HFFc6 (cell line): ENCODE measurements at regions not wholly inside any gene's neighbourhood (a gene's known extent, or its start where the extent isn't known, plus 50 kb on each side); places are given as distances from the start of the nearest gene placed in this dataset.

Experiments
- DNase-seq: peaks from one replicate; pipeline ENCODE4 v3.0.0-alpha.2; 2018
- H3K27ac Mint-ChIP-seq: 2 replicates; pipeline ENCODE4 v1.8.0; 2020; ENCODE audit warnings: mild to moderate bottlenecking, mixed read lengths
- H3K27me3 Mint-ChIP-seq: 2 replicates; pipeline ENCODE4 v1.8.0; 2021; ENCODE audit warnings: mild to moderate bottlenecking, moderate library complexity, mixed read lengths; ENCODE audit not compliant: insufficient read depth
- H3K36me3 Mint-ChIP-seq: 2 replicates; pipeline ENCODE4 v1.8.0; 2021; ENCODE audit warnings: low read depth, mixed read lengths
- H3K4me1 Mint-ChIP-seq: 2 replicates; pipeline ENCODE4 v1.8.0; 2020; ENCODE audit warnings: low read depth, mixed read lengths
- H3K4me3 Mint-ChIP-seq: 2 replicates; pipeline ENCODE4 v1.8.0; 2020; ENCODE audit warnings: mild to moderate bottlenecking, moderate library complexity, mixed read lengths
- H3K9me3 Mint-ChIP-seq: 2 replicates; pipeline ENCODE4 v1.8.0; 2020; ENCODE audit warnings: mild to moderate bottlenecking, mixed read lengths
- TF ChIP-seq, protein P1 (sequence below): fragments of 200-600 bp; sonication (generic); IDR thresholded peaks from 2 replicates; pipeline ENCODE4 v1.5.0; 2021; ENCODE audit warnings: antibody characterized with exemption, mild to moderate bottlenecking

DNA sequence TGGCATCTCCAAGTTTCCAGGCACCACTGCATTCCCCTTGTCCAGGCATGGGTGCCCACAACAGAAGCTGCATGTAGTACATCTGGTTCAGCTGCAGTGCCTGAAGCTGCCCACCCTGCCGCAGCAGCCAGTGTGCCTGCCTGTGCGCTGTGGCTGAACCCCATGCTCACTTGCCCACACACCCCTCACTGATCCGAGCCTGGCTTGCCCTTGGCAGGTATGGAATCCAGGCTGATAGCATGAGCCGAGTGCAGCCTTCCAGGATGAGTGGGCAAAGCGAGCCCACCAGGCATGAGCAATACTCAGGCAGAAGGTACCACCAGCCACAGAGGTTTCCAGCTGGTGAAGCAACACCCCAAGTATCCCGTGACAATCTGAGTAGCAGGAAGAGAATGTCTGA lies 280.3 kb upstream of the KLF12 start:
- no peaks in the 10 kb centered on the region for H3K36me3 Mint-ChIP-seq
- H3K27ac Mint-ChIP-seq: no peak overlapping the region
- no peaks in the 10 kb centered on the region for H3K4me1 Mint-ChIP-seq
- TF ChIP-seq, protein P1, sequence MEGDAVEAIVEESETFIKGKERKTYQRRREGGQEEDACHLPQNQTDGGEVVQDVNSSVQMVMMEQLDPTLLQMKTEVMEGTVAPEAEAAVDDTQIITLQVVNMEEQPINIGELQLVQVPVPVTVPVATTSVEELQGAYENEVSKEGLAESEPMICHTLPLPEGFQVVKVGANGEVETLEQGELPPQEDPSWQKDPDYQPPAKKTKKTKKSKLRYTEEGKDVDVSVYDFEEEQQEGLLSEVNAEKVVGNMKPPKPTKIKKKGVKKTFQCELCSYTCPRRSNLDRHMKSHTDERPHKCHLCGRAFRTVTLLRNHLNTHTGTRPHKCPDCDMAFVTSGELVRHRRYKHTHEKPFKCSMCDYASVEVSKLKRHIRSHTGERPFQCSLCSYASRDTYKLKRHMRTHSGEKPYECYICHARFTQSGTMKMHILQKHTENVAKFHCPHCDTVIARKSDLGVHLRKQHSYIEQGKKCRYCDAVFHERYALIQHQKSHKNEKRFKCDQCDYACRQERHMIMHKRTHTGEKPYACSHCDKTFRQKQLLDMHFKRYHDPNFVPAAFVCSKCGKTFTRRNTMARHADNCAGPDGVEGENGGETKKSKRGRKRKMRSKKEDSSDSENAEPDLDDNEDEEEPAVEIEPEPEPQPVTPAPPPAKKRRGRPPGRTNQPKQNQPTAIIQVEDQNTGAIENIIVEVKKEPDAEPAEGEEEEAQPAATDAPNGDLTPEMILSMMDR: no peak
- H3K27me3 Mint-ChIP-seq: peaks cover 2% of the 10 kb centered on the region
- DNase-seq: no peak
- H3K9me3 Mint-ChIP-seq: no peaks in the 10 kb centered on the region
- H3K4me3 Mint-ChIP-seq: no peak overlapping the region

DNA sequence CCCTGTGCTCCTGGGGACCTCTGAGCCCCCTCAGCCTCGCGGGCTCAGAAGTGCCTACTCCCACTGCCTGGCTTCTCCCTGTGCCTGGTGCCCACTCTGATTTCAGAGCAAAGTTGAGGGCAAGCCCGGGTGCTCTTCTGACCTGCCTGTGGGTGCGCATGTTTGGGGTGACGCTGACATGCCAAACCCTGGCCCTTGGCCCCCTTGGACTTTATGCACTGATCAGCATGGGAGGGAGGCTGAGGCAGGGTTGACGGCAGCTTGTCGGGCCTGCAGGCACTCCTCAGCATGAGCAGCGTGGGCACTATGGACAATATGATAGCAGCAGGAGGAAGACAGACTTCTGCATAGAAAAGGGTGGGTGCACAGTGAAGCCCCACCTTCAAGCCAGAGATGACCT lies 279.3 kb upstream of the KLF12 start:
- Mint-ChIP-seq H3K9me3 (no peaks in the 10 kb centered on the region), H3K27ac (no peak overlapping the region), H3K4me1 (no peaks in the 10 kb centered on the region), H3K36me3 (no peaks in the 10 kb centered on the region), H3K27me3 (peaks cover 3% of the 10 kb centered on the region), H3K4me3 (no peak overlapping the region)
- DNase-seq: no peak
- TF ChIP-seq, protein P1: no peak

DNA sequence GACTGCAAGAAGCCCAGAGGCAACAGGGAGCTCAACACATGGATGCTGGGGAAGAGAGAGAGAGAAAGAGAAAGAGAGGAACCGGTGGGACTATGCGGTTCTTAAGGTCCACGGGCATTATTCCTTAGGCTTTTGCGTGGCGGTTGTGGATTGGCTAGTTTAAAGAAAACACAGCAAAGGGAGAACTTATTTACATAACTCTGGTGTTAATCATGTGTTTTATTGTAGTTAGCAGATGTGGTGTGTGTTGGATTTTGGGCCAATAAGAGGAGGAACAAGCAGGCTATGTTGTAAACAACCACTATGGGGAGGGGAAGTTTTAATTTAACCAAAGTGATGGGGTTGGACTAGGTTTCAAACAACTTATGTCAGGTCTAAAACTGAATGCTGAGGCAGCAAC lies 275.3 kb upstream of the KLF12 start:
- H3K36me3 Mint-ChIP-seq: no peaks in the 10 kb centered on the region
- H3K4me3 Mint-ChIP-seq: no peak overlapping the region
- TF ChIP-seq, protein P1: no peak
- no peak for DNase-seq
- peaks cover 5% of the 10 kb centered on the region; the same call in 1 of the 2 replicates for H3K4me1 Mint-ChIP-seq
- no peaks in the 10 kb centered on the region for H3K9me3 Mint-ChIP-seq
- no peak overlapping the region for H3K27ac Mint-ChIP-seq
- peaks cover 3% of the 10 kb centered on the region for H3K27me3 Mint-ChIP-seq

DNA sequence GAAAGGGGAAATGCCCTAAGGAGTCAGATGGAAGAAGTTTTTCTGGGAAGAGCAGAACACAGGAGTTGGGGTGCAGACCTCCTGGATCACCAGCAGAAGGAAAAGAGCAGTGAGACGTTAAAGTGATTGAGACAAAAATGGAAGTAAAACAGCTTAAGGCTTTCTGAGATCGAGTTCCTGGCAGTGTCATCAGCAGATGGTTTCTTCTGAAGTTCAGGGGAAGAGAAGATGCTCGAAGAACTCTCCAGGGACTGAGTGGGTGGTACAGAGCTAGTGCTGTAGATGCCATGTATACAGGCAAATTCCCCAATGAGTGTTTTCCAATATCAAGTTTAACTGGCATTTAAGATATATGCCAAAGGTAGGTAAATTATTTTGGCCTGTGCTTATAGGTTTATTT lies 272.2 kb upstream of the KLF12 start:
- Mint-ChIP-seq H3K27me3 (peaks cover 7% of the 10 kb centered on the region; the same call in 1 of the 2 replicates), H3K9me3 (no peaks in the 10 kb centered on the region), H3K27ac (no peak overlapping the region), H3K4me3 (peak overlapping the region; percentile 64; the same call in 1 of the 2 replicates), H3K36me3 (no peaks in the 10 kb centered on the region), H3K4me1 (peaks cover 5% of the 10 kb centered on the region; the same call in 1 of the 2 replicates)
- TF ChIP-seq, protein P1: no peak
- DNase-seq: no peak

DNA sequence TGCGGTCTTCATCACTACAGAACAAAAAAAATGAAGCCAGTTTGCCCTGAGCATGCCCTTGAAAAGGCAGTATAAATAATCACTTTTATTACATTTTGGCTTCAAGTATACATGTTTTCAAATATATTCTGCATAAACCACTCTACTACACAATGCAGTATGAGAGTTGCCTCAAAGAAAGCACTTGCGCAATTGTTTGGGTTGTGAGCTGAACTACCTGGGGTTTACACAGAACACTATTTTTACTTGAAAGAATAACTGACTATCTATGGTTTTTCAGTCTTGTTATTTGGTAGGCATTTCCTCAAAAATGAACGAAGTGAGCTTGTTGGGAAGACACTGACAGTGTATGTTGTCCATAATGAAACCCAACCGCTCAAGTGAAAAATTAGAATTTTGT lies 264.4 kb upstream of the KLF12 start:
- DNase-seq: no peak
- peaks cover 6% of the 10 kb centered on the region; the same call in 1 of the 2 replicates for H3K27me3 Mint-ChIP-seq
- no peaks in the 10 kb centered on the region for H3K36me3 Mint-ChIP-seq
- no peak overlapping the region for H3K4me3 Mint-ChIP-seq
- TF ChIP-seq, protein P1: no peak
- H3K4me1 Mint-ChIP-seq: no peaks in the 10 kb centered on the region
- no peak overlapping the region for H3K27ac Mint-ChIP-seq
- no peaks in the 10 kb centered on the region for H3K9me3 Mint-ChIP-seq

DNA sequence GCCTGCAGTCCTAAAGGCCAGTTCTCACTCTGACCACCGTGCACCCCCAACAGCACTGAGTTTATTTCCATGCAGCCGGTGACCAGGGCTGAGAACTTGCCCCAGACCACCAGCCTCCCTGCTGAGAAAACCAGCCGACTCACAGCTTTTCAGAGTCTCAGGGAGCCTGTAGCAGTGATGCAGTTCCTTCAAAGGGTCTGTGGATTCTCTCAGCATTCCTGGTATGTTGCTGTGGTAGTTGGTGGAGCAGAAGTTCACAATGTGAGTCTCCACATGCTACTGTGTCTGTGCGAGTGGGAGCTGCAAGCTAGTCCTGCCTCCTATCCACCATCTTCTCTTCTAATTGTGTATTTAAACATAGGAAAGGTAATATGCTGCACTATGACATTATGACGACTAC lies 254.9 kb upstream of the KLF12 start:
- no peak overlapping the region for H3K27ac Mint-ChIP-seq
- TF ChIP-seq, protein P1: no peak
- no peaks in the 10 kb centered on the region for H3K36me3 Mint-ChIP-seq
- no peaks in the 10 kb centered on the region for H3K4me1 Mint-ChIP-seq
- H3K9me3 Mint-ChIP-seq: no peaks in the 10 kb centered on the region
- no peak overlapping the region for H3K4me3 Mint-ChIP-seq
- peaks cover 11% of the 10 kb centered on the region for H3K27me3 Mint-ChIP-seq
- DNase-seq: no peak
